ENCODE measurements at regions not wholly inside any gene's neighbourhood (a gene's known extent, or its start where the extent isn't known, plus 50 kb on each side); places are given as distances from the start of the nearest gene placed in this dataset.

DNA sequence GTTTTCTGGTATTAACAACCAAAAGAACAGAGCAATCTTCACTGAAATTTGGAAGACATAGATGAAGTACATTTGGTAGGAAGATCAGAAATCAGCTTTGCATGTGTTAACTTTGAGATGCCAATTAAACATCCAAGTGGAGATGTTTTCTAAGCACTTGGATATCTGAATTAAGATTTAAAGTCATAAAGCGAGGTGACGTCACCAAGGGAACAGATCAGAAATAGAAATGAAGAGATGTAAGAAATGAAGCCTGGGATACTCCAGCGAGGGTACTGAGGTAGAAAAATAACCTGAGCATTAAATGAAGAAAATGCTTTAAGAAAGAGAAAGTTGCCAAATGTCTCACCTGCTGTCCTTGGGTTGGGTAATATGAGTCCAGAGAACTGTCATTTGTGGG, 1223.3 kb downstream of the MAT2B start:
- TF ChIP-seq CHD4 (IDR thresholded peaks at IDR 0.05) (no peak), POLR2A (IDR thresholded peaks at IDR 0.05; ENCODE audit: low read depth, low read length) (no peak), RCOR1 (conservative IDR thresholded peaks at IDR 0.05; ENCODE audit: low read depth, low read length) (no peak), TCF12 (IDR thresholded peaks at IDR 0.05; ENCODE audit: low read depth, low read length) (no peak), SRF (IDR thresholded peaks at IDR 0.05; ENCODE audit: low read depth in 2 of 2, low read length in 2 of 2) (no peak), EGR1 (IDR thresholded peaks at IDR 0.05; ENCODE audit: borderline replicate concordance in 1 of 2, low read depth in 2 of 2, low read length in 2 of 2) (no peak), CREB1 (IDR thresholded peaks at IDR 0.05; ENCODE audit: low read depth) (no peak), TBL1XR1 (IDR thresholded peaks at IDR 0.05; ENCODE audit: low read depth, low read length) (no peak)
- TF ChIP-seq, protein P1, sequence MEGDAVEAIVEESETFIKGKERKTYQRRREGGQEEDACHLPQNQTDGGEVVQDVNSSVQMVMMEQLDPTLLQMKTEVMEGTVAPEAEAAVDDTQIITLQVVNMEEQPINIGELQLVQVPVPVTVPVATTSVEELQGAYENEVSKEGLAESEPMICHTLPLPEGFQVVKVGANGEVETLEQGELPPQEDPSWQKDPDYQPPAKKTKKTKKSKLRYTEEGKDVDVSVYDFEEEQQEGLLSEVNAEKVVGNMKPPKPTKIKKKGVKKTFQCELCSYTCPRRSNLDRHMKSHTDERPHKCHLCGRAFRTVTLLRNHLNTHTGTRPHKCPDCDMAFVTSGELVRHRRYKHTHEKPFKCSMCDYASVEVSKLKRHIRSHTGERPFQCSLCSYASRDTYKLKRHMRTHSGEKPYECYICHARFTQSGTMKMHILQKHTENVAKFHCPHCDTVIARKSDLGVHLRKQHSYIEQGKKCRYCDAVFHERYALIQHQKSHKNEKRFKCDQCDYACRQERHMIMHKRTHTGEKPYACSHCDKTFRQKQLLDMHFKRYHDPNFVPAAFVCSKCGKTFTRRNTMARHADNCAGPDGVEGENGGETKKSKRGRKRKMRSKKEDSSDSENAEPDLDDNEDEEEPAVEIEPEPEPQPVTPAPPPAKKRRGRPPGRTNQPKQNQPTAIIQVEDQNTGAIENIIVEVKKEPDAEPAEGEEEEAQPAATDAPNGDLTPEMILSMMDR (IDR thresholded peaks at IDR 0.05 in 2 of 3, conservative IDR thresholded peaks at IDR 0.05 in 1 of 3; ENCODE audit: control insufficient read depth in 2 of 3, extremely low read depth in 1 of 3, insufficient read depth in 1 of 3, low read depth in 3 of 3, low read length in 3 of 3) = no peak
- TF ChIP-seq, protein P2, sequence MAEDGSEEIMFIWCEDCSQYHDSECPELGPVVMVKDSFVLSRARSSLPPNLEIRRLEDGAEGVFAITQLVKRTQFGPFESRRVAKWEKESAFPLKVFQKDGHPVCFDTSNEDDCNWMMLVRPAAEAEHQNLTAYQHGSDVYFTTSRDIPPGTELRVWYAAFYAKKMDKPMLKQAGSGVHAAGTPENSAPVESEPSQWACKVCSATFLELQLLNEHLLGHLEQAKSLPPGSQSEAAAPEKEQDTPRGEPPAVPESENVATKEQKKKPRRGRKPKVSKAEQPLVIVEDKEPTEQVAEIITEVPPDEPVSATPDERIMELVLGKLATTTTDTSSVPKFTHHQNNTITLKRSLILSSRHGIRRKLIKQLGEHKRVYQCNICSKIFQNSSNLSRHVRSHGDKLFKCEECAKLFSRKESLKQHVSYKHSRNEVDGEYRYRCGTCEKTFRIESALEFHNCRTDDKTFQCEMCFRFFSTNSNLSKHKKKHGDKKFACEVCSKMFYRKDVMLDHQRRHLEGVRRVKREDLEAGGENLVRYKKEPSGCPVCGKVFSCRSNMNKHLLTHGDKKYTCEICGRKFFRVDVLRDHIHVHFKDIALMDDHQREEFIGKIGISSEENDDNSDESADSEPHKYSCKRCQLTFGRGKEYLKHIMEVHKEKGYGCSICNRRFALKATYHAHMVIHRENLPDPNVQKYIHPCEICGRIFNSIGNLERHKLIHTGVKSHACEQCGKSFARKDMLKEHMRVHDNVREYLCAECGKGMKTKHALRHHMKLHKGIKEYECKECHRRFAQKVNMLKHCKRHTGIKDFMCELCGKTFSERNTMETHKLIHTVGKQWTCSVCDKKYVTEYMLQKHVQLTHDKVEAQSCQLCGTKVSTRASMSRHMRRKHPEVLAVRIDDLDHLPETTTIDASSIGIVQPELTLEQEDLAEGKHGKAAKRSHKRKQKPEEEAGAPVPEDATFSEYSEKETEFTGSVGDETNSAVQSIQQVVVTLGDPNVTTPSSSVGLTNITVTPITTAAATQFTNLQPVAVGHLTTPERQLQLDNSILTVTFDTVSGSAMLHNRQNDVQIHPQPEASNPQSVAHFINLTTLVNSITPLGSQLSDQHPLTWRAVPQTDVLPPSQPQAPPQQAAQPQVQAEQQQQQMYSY (CRISPR knock-in tag; IDR thresholded peaks at IDR 0.05) = no peak

Measured in GM12878 (cell line).